ENCODE measurements at regions not wholly inside any gene's neighbourhood (a gene's known extent, or its start where the extent isn't known, plus 50 kb on each side); places are given as distances from the start of the nearest gene placed in this dataset.

- Mint-ChIP-seq H3K27ac (ENCODE audit: unreplicated experiment) (no peak overlapping the region), H3K9me3 (ENCODE audit: low read depth) (no peaks in the 10 kb centered on the region), H3K4me1 (ENCODE audit: low read depth) (peaks cover 51% of the 10 kb centered on the region), H3K27me3 (ENCODE audit: low read depth) (no peaks in the 10 kb centered on the region), H3K36me3 (ENCODE audit: low read depth) (no peaks in the 10 kb centered on the region), H3K4me3 (ENCODE audit: unreplicated experiment) (no peak overlapping the region)
- TF ChIP-seq, protein P1, sequence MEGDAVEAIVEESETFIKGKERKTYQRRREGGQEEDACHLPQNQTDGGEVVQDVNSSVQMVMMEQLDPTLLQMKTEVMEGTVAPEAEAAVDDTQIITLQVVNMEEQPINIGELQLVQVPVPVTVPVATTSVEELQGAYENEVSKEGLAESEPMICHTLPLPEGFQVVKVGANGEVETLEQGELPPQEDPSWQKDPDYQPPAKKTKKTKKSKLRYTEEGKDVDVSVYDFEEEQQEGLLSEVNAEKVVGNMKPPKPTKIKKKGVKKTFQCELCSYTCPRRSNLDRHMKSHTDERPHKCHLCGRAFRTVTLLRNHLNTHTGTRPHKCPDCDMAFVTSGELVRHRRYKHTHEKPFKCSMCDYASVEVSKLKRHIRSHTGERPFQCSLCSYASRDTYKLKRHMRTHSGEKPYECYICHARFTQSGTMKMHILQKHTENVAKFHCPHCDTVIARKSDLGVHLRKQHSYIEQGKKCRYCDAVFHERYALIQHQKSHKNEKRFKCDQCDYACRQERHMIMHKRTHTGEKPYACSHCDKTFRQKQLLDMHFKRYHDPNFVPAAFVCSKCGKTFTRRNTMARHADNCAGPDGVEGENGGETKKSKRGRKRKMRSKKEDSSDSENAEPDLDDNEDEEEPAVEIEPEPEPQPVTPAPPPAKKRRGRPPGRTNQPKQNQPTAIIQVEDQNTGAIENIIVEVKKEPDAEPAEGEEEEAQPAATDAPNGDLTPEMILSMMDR (IDR thresholded peaks at IDR 0.05): peak; percentile 34
- no peak for DNase-seq (ENCODE audit: low spot score)
Observed at GRCh38 chr2:145815933-145816332, 1296.0 kb upstream of the ZEB2 start.

- Mint-ChIP-seq H3K27me3 (ENCODE audit: low read depth) (no peaks in the 10 kb centered on the region), H3K36me3 (ENCODE audit: low read depth) (no peaks in the 10 kb centered on the region), H3K27ac (ENCODE audit: unreplicated experiment) (peak overlapping the region; percentile 83), H3K4me3 (ENCODE audit: unreplicated experiment) (no peak overlapping the region), H3K4me1 (ENCODE audit: low read depth) (peaks cover 44% of the 10 kb centered on the region), H3K9me3 (ENCODE audit: low read depth) (no peaks in the 10 kb centered on the region)
- TF ChIP-seq, protein P1 (IDR thresholded peaks at IDR 0.05): no peak
- DNase-seq (ENCODE audit: low spot score): no peak
Observed at GRCh38 chr2:145813481-145813880, 1293.6 kb upstream of the ZEB2 start.

- peak overlapping the region; percentile 17 for H3K27ac Mint-ChIP-seq (ENCODE audit: unreplicated experiment)
- H3K4me3 Mint-ChIP-seq (ENCODE audit: unreplicated experiment): no peak overlapping the region
- no peaks in the 10 kb centered on the region for H3K36me3 Mint-ChIP-seq (ENCODE audit: low read depth)
- no peaks in the 10 kb centered on the region for H3K27me3 Mint-ChIP-seq (ENCODE audit: low read depth)
- TF ChIP-seq, protein P1 (IDR thresholded peaks at IDR 0.05): no peak
- peaks cover 44% of the 10 kb centered on the region for H3K4me1 Mint-ChIP-seq (ENCODE audit: low read depth)
- DNase-seq (ENCODE audit: low spot score): no peak
- no peaks in the 10 kb centered on the region for H3K9me3 Mint-ChIP-seq (ENCODE audit: low read depth)
Observed at GRCh38 chr2:145812165-145812554, 1292.2 kb upstream of the ZEB2 start.

DNA sequence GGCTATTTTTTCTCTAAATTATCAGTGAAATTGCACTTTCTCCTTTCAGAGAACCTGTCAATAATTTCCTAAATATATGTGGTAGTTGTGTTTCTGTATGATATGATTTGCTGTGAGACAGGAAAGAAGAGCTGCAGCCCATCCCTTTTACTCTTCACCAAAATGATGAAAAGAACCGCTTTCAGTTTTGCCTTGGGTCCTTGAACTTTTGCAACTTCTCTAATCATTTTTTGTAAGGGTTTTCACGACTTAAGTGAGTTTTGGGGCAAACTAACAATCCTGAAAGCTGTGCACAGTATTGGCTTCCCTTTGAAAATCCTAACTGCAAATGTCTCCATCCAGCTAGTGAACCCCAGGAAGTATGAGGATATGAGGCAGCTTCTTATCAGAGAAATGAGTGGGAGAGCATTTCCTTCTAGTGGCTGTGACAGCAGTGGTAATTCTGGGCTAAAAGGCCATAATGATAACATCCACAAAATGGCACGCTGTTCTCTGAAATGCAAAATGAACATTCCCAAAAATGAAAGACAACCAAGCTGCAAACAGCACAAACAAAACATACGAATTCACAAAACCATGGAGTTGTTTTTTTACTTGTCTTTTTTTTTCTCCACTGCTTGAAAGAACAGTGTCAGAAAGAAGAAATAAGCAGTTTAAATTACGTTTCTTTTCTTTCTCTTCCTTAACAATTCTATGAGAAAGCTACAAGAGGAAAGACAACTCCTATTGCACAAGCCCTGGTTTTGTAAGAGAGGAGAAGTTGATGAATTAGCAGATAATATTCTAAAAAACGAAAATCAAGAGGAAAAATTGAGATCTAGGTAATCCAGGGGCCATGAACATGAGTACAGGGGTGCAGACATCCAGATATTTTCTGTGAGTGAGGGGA lies 1291.6 kb upstream of the ZEB2 start:
- DNase-seq (ENCODE audit: low spot score): no peak
- Mint-ChIP-seq H3K4me3 (ENCODE audit: unreplicated experiment) (no peak overlapping the region), H3K4me1 (ENCODE audit: low read depth) (peaks cover 44% of the 10 kb centered on the region), H3K27me3 (ENCODE audit: low read depth) (no peaks in the 10 kb centered on the region), H3K27ac (ENCODE audit: unreplicated experiment) (peak overlapping the region; percentile 17), H3K36me3 (ENCODE audit: low read depth) (no peaks in the 10 kb centered on the region), H3K9me3 (ENCODE audit: low read depth) (no peaks in the 10 kb centered on the region)
- TF ChIP-seq, protein P1 (IDR thresholded peaks at IDR 0.05): no peak

DNA sequence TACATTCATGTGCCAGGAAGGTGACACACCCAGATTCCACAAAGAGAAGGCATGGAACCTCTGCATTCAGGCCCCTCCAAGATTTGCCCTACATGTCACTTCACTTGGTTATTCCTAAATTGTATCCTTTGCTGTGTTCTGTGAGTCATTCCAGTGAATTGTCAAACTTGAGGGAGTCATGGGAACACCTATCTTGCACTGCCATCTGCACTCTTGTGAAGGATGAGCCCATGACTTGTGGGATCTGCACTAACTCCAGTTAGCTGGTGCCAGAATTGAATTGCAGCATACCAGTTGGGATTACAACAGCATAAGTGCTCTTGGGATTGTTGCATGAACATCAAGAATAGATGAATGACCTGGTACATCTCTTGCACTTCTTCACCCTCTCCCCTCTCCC lies 1288.0 kb upstream of the ZEB2 start:
- no peak overlapping the region for H3K27ac Mint-ChIP-seq (ENCODE audit: unreplicated experiment)
- H3K27me3 Mint-ChIP-seq (ENCODE audit: low read depth): no peaks in the 10 kb centered on the region
- no peak overlapping the region for H3K4me3 Mint-ChIP-seq (ENCODE audit: unreplicated experiment)
- TF ChIP-seq, protein P1 (IDR thresholded peaks at IDR 0.05): no peak
- H3K4me1 Mint-ChIP-seq (ENCODE audit: low read depth): peaks cover 20% of the 10 kb centered on the region
- no peak for DNase-seq (ENCODE audit: low spot score)
- no peaks in the 10 kb centered on the region for H3K9me3 Mint-ChIP-seq (ENCODE audit: low read depth)
- no peaks in the 10 kb centered on the region for H3K36me3 Mint-ChIP-seq (ENCODE audit: low read depth)
